Muscle of leg (tissue), 3 donors: ENCODE measurements at regions not wholly inside any gene's neighbourhood (a gene's known extent, or its start where the extent isn't known, plus 50 kb on each side); places are given as distances from the start of the nearest gene placed in this dataset.

Source experiments
- DNase-seq: peaks from one replicate; pipeline ENCODE4 v3.0.0; 2013
- H3K27ac ChIP-seq: one replicate; pipeline ENCODE4 v1.5.1; 2013; ENCODE audit warnings: mild to moderate bottlenecking, low read length, control low read depth
- H3K27me3 ChIP-seq: one replicate; pipeline ENCODE4 v1.6.1; 2013; ENCODE audit warnings: low read length; ENCODE audit not compliant: control insufficient read depth, insufficient read depth
- H3K36me3 ChIP-seq: one replicate; pipeline ENCODE4 v1.6.1; 2013; ENCODE audit warnings: low read length; ENCODE audit not compliant: control insufficient read depth, insufficient read depth
- H3K4me1 ChIP-seq: one replicate; pipeline ENCODE4 v1.6.1; 2013; ENCODE audit warnings: low read length; ENCODE audit not compliant: control insufficient read depth, insufficient read depth
- H3K4me3 ChIP-seq: one replicate; pipeline ENCODE4 v1.5.1; 2013; ENCODE audit warnings: low read length, control low read depth
- H3K9me3 ChIP-seq: replicated peaks from 2 replicates; pipeline ENCODE4 v1.6.1; 2013; ENCODE audit warnings: low read depth, low read length; ENCODE audit not compliant: control insufficient read depth
- WGBS: methylation state at CpG from one replicate; pipeline ENCODE4 v1.1.5; 2013; ENCODE audit warnings: missing lambda C conversion rate; ENCODE audit not compliant: insufficient coverage; 5-methylcytosine and 5-hydroxymethylcytosine counted together

DNA sequence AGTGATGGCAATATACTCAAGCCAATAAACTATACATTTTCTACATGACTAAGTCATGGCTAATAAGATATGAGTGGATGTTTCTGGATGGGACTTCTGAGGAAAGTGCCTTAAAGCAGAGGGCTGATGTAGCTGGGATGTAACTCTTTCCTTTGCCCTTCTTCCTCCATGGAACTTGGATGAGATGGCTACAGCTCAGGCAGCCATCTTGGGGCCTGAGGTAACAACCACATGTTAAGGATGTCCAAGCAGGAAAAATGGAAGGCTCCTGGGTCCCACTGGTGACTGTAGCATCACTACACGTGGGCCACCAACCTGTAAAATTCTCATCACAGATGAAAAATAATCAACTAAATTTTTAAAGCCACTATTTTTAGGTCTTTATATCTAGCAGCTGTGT lies 54.4 kb upstream of the GRIP1 start:
- Histone ChIP-seq H3K27ac (no peak overlapping the region), H3K9me3 (no peaks in the 10 kb centered on the region), H3K27me3 (no peaks in the 10 kb centered on the region), H3K4me1 (no peaks in the 10 kb centered on the region), H3K4me3 (no peak overlapping the region), H3K36me3 (no peaks in the 10 kb centered on the region)
- WGBS, result no CpG with 5 or more reads among the region's 1 CpG
- DNase-seq, result no peak

DNA sequence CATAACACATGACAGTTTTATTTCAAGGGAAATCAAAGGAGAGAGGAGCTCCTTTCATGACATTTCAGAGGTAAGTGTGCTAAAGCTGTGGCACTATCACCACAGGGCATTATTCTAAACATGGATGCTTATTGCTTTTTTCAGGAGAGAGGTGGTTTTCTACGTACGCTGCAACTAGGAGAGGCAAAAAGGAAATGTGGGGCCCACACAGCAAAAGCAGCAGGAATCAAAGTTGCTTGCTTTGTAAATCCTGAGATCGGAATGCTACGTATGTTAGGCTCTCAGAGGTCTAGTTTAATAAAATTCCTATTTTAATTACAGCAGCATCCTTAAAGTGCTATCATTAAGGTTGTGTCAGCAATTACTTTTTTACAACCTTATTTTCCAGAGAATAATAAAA lies 55.0 kb upstream of the GRIP1 start:
- no CpG with 5 or more reads among the region's 4 CpGs for WGBS
- Histone ChIP-seq H3K27me3 (no peaks in the 10 kb centered on the region), H3K9me3 (no peaks in the 10 kb centered on the region), H3K36me3 (no peaks in the 10 kb centered on the region), H3K4me3 (no peak overlapping the region), H3K27ac (no peak overlapping the region), H3K4me1 (no peaks in the 10 kb centered on the region)
- no peak for DNase-seq

DNA sequence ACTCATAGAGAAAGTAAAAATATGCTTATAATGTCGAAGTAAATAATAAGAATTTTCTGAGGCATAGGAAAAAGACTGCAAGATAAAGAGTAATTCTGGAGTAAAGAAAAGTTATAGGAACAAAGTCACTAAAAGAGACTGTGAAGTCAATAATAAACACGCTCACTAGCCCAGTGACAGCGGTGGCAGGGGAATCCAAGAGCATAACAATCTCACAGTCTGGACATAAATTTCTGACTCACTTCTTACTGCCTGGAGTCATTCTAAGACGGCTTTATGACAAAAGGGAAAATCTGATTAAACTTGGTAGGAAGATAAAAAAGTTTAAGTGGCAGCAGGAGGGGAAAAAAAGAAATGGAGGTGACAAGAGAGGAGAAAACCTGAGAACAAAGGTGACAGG lies 56.4 kb upstream of the GRIP1 start:
- Histone ChIP-seq H3K27ac (no peak overlapping the region), H3K27me3 (no peaks in the 10 kb centered on the region), H3K4me3 (no peak overlapping the region), H3K36me3 (no peaks in the 10 kb centered on the region), H3K9me3 (no peaks in the 10 kb centered on the region), H3K4me1 (no peaks in the 10 kb centered on the region)
- WGBS, result 100% methylated on average over 1 of the region's 4 CpGs
- DNase-seq, result no peak

DNA sequence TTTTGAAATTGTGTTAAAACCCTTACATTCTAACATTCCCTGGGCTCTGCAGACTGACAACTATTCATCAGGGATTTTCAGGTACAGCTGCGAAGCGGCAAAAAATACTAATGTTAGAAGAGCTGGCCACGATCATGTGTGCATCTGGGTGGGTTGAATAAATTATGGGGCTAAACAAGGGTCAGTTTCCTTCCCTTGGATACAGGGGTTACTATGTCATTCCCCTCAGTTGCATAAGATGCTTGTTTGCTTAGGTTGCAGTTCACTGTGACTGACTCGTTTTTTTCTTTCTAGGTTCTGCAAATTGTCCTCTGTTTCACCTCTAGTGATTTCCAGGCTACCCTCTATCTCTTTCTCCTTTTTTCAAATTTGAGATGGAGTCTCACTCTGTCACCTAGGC lies 58.1 kb upstream of the GRIP1 start:
- peak; percentile 5 for DNase-seq
- 58% methylated on average over 2 of the region's 4 CpGs for WGBS

DNA sequence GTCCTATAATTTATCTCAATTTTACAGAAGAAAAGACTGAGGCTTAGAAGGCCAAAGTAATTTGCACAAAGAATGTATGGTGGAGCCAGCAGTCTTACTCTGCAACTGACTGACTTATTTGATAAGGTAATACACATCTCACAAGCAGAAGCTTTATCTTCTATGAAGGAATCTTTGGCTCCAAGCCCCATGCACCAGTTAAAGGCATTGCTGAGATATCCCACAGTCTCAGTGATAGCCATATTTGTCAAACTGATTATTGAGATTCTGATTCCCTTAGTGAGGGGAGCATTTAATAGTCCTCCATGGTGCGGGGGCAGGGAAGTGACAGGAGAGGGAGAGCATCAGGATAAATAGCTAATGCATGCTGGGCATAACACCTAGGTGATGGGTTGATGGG lies 60.4 kb upstream of the GRIP1 start:
- Histone ChIP-seq H3K27me3 (no peaks in the 10 kb centered on the region), H3K4me1 (no peaks in the 10 kb centered on the region), H3K9me3 (no peaks in the 10 kb centered on the region), H3K4me3 (no peak overlapping the region), H3K36me3 (no peaks in the 10 kb centered on the region), H3K27ac (no peak overlapping the region)
- DNase-seq, result no peak
- no CpG with 5 or more reads among the region's 1 CpG for WGBS

More for the DNA sequence above, 58.1 kb upstream of the GRIP1 start:
- no peaks in the 10 kb centered on the region for H3K9me3 ChIP-seq
- no peak overlapping the region for H3K27ac ChIP-seq
- no peaks in the 10 kb centered on the region for H3K4me1 ChIP-seq
- H3K27me3 ChIP-seq, result no peaks in the 10 kb centered on the region
- H3K36me3 ChIP-seq, result no peaks in the 10 kb centered on the region
- H3K4me3 ChIP-seq, result no peak overlapping the region

DNA sequence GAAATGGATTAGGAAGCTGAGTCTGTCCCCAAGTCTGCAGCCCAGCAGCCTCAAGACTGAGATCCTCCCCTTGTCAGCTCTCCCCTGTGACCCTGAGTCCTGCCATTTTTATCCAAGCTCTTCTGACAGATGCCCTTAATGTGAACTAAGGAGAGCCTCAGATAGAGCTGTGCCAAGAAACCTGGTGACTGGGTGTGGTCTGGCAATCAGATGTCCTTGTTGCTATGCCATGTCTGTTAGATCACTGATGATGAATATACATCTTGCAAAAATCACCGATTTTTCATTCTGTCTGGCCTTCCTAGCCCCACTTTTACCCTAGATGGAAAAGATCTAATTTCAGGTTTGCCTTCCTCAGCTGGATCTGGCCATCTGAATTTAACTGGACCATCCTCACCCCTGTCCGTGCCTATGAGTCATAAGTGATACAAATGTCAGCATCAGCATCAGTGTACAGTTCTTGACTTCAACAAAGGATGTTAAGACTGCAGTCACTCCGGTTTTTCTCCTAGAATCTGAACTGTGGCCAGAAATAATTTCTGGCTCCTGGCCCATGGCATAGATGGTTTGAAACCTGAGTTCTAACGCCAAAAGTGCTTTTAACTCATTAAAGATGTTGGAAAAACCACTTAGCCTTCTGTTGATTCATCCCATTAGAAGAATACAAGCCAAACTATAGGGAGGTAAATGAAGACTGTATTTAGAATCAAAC lies 61.2 kb upstream of the GRIP1 start:
- H3K27ac ChIP-seq, result no peak overlapping the region
- H3K9me3 ChIP-seq, result no peaks in the 10 kb centered on the region
- H3K4me3 ChIP-seq, result no peak overlapping the region
- WGBS, result 51% methylated on average over 3 of the region's 4 CpGs
- no peaks in the 10 kb centered on the region for H3K4me1 ChIP-seq
- no peaks in the 10 kb centered on the region for H3K27me3 ChIP-seq
- no peaks in the 10 kb centered on the region for H3K36me3 ChIP-seq
- DNase-seq, result peak; percentile 18

DNA sequence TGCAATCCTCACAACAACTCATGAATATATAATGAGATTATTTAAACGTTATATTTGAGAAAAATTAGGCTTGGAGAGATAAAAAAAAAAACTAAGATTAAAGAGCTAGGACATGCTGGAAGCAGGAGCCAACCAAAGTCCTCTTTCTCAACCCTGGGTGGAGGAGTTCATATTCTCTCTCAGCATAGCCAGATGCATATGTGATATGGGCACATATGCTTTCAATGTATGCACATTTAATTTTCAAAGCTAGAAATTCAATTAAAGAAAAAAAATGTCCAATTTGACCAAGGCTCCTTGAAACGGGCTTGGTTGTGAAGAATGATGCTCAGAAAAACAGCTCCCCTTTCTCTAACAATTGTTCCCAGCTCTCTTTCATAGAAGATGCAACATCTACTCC lies 61.9 kb upstream of the GRIP1 start:
- Histone ChIP-seq H3K27me3 (no peaks in the 10 kb centered on the region), H3K9me3 (no peaks in the 10 kb centered on the region), H3K36me3 (no peaks in the 10 kb centered on the region), H3K4me1 (no peaks in the 10 kb centered on the region), H3K4me3 (no peak overlapping the region), H3K27ac (no peak overlapping the region)
- no peak for DNase-seq
- WGBS, result no CpG with 5 or more reads among the region's 2 CpGs

DNA sequence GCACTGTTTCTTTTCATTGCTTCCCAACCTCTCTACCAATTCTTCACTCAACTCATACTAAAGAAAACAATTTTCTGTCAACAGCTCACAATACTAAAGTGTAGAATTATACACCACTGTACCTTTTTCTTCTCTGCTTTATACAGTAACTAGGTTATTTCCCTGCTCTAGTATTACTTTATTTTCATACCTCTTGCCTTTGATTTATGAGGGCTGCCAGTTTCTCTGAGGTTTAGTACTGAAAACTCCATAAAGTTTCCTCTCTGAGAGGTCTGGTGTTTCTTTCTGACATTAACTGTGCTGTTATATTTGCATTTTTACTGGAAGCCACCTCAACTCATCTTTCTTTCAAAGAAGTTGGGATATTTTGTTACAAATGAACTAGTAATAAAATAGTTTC lies 63.0 kb upstream of the GRIP1 start:
- DNase-seq, result no peak
- no peaks in the 10 kb centered on the region for H3K4me1 ChIP-seq
- no peak overlapping the region for H3K4me3 ChIP-seq
- no peaks in the 10 kb centered on the region for H3K36me3 ChIP-seq
- no peaks in the 10 kb centered on the region for H3K27me3 ChIP-seq
- H3K9me3 ChIP-seq, result no peaks in the 10 kb centered on the region
- H3K27ac ChIP-seq, result no peak overlapping the region

DNA sequence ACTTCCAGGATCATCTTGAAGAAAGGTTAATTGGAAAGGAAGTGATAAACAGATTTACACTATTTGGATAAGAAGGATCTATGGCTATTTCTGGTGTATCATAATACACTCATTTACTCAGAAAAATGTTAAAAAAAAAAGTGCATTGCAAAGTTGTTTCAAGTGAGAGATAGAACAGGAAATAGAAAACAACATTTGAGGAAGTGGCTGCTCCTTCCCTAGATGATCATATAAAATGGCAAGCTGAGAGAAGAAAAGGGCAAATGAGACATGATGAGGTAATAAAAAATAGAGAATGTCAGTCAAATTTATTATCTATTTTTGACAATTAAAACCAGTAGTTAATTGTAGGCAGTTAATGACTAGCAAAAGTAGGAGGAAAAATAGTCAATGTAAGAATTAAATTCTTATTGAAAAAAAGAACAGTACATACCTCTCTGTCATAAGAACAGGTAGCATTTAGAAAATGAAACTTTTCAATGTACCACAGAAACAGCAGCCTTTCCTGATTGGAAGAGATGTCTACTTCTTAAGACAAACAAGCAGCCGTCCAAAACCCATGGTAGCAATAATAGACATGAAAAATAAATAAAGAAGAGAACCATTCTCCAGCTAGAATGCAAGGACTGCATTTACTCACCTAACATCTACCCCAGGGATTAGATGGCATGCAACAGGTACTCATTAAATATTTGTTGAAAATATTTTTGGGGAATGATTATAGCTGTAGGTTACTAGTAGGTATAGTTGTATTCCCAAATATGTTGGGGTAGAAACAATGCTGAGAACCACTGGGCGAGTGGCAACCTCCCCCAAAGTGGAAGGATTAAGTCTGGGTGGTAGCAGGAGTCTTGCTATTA lies 63.9 kb upstream of the GRIP1 start:
- no peak overlapping the region for H3K27ac ChIP-seq
- no peaks in the 10 kb centered on the region for H3K27me3 ChIP-seq
- no peak for DNase-seq
- H3K36me3 ChIP-seq, result no peaks in the 10 kb centered on the region
- no peak overlapping the region for H3K4me3 ChIP-seq
- no peaks in the 10 kb centered on the region for H3K4me1 ChIP-seq
- WGBS, result no CpG with 5 or more reads among the region's 2 CpGs
- no peaks in the 10 kb centered on the region for H3K9me3 ChIP-seq

DNA sequence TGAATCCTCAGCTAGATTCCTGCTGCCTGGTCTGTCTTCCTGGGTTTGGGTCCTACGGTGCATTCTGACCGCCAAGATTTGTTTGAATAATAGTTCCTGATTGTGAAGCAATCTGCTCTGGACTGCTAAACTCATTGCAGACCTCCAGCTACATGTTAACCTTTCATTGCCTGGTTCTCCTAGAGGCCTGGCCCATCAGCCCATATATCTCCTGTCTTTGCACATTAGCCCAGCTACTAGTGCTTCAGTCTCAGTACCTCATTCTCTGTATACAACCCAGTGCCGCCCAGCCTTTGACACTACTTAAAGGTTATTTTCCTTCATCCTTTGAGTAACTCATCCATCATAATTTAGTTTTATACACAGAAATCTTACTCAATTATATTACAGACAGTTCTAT lies 65.6 kb upstream of the GRIP1 start:
- Histone ChIP-seq H3K4me1 (no peaks in the 10 kb centered on the region), H3K9me3 (no peaks in the 10 kb centered on the region), H3K4me3 (no peak overlapping the region), H3K27ac (no peak overlapping the region), H3K27me3 (no peaks in the 10 kb centered on the region), H3K36me3 (no peaks in the 10 kb centered on the region)
- no CpG with 5 or more reads among the region's 3 CpGs for WGBS
- DNase-seq, result no peak
